ENCODE measurements at regions not wholly inside any gene's neighbourhood (a gene's known extent, or its start where the extent isn't known, plus 50 kb on each side); places are given as distances from the start of the nearest gene placed in this dataset.

DNA sequence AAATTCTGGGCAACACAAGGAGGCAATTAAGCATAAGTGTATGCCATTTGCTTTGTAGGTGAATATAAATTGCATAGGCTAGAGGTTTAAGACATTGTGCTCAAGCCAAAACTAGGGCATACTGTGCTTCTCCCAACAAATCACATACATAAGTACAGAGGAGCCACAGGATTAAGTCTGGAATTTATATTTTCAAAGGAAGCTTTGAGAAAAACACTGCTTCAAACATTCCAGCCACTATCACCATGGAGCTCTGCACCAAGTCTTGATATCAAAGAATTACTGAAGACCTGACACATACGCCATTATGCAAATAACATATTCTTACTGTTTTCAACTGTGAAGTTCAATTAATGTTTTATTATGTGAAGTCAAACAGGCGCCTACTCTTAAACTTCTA is 119.4 kb upstream of the NPHP3 start:
- TF ChIP-seq, protein P1, sequence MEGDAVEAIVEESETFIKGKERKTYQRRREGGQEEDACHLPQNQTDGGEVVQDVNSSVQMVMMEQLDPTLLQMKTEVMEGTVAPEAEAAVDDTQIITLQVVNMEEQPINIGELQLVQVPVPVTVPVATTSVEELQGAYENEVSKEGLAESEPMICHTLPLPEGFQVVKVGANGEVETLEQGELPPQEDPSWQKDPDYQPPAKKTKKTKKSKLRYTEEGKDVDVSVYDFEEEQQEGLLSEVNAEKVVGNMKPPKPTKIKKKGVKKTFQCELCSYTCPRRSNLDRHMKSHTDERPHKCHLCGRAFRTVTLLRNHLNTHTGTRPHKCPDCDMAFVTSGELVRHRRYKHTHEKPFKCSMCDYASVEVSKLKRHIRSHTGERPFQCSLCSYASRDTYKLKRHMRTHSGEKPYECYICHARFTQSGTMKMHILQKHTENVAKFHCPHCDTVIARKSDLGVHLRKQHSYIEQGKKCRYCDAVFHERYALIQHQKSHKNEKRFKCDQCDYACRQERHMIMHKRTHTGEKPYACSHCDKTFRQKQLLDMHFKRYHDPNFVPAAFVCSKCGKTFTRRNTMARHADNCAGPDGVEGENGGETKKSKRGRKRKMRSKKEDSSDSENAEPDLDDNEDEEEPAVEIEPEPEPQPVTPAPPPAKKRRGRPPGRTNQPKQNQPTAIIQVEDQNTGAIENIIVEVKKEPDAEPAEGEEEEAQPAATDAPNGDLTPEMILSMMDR (IDR thresholded peaks at IDR 0.05) = no peak
- no peak for TF ChIP-seq POLR2A (IDR thresholded peaks at IDR 0.05)

Data from right lobe of liver (tissue), 4 donors.